ENCODE measurements at regions not wholly inside any gene's neighbourhood (a gene's known extent, or its start where the extent isn't known, plus 50 kb on each side); places are given as distances from the start of the nearest gene placed in this dataset.
"Not testable (repeated sequence)": the region's sequence is repeated elsewhere in the genome, so short reads cannot be mapped to it uniquely, and the experiment has no call there.

DNA sequence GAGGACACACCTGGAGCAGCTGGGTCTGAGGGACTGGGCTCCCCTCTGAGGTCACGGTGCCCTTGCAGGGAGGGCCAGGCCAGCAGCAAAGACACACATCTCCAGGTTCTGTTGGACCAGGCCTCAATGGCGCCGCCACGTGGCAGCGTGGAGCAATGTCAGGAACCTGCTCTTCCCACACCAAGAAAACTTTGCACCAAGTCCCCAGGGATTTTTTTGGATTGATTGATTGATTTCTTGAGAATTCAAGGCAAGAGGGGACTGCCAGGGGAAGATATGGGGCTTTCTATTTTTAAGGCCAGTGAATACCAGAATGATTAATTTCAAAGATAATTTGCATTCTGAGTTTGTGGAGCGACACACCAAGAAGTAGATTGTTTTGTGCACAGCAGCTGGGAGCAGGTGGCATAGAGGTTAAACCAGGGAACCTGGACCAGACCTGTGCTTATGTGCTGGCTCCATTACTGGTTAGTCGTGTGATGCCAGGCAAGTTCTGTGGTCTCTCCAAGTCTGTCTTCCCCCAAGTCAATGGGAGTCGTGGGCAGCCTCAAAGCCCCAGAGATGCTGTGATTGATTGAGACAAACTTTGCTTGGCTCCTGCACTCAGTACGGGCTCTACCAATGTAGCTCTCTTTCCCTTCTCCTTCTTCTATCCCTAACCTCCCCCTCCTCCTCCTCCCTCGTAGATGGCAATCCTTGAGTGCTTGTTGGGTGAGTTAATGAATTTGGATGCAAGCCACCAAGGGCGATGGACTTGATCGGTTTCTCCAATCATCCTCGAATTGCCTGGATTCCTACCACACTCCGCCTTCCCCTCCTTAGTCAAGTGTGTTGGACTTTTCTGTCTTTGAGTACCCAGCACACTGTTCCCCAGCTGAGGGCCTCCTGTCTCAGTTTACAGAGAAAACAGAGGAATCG is 96.2 kb upstream of the TRPM1 start:
- in situ Hi-C loops (cut with MboI; ENCODE audit: low pct_unique_long_range_greater_than_20kb, low sequenced_read_pairs, unreplicated experiment): no loop called here
- peak; percentile 76 for DNase-seq (ENCODE audit: low spot score)
- TF ChIP-seq, protein P1, sequence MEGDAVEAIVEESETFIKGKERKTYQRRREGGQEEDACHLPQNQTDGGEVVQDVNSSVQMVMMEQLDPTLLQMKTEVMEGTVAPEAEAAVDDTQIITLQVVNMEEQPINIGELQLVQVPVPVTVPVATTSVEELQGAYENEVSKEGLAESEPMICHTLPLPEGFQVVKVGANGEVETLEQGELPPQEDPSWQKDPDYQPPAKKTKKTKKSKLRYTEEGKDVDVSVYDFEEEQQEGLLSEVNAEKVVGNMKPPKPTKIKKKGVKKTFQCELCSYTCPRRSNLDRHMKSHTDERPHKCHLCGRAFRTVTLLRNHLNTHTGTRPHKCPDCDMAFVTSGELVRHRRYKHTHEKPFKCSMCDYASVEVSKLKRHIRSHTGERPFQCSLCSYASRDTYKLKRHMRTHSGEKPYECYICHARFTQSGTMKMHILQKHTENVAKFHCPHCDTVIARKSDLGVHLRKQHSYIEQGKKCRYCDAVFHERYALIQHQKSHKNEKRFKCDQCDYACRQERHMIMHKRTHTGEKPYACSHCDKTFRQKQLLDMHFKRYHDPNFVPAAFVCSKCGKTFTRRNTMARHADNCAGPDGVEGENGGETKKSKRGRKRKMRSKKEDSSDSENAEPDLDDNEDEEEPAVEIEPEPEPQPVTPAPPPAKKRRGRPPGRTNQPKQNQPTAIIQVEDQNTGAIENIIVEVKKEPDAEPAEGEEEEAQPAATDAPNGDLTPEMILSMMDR (IDR thresholded peaks at IDR 0.05; ENCODE audit: extremely low read depth, insufficient read depth, missing control alignments): peak; percentile 85

DNA sequence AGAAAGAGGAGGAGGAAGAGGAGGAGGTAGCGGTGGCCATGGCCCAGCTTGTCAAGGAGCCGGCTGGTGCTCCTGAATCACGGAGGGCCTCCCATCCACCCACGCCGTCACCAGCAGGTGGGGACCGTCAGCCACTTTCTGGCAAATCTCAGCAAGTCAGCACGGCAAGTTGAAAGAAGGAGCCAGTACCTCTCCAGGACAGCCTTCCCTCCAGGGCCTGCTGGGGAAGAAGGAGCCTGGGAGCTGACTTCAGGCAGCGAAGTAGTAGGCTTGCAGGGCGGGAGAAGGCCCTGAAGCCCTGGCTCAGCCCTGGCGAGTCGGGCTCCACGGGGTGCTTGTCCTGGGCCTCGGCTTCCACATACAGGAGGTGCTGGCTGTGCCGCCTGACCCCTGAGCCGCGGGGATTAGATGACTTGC is 99.2 kb upstream of the TRPM1 start:
- in situ Hi-C loops (cut with MboI; ENCODE audit: low pct_unique_long_range_greater_than_20kb, low sequenced_read_pairs, unreplicated experiment): loop anchor here (10.0 kb wide), 1 partner anchor 294 kb away; no protein-coding TSS in a partner anchor
- TF ChIP-seq, protein P1 (IDR thresholded peaks at IDR 0.05; ENCODE audit: extremely low read depth, insufficient read depth, missing control alignments): peak; percentile 32
- no peak for DNase-seq (ENCODE audit: low spot score)

DNA sequence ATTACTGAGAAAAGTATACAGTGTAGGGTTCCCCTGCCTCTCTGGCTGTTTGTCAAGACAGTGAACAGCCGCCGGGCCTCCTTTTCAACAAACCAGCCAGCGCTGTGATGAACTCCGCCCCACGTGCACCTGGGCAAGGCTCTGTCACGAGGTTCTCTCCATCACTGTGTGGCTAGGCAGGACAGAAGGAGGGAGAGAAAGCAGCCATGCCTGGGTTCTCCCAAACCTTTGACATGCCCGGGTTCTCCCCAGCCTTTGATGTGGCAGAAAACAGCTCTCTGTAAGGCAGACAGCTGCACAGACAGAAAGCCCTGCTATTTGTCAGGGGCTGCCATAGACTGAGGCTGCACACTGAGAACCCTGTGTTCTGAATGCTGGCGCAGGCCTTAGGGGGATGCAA is 101.4 kb upstream of the TRPM1 start:
- in situ Hi-C loops (cut with MboI; ENCODE audit: low pct_unique_long_range_greater_than_20kb, low sequenced_read_pairs, unreplicated experiment): loop anchor here (10.0 kb wide), 1 partner anchor 292 kb away; no protein-coding TSS in a partner anchor

DNA sequence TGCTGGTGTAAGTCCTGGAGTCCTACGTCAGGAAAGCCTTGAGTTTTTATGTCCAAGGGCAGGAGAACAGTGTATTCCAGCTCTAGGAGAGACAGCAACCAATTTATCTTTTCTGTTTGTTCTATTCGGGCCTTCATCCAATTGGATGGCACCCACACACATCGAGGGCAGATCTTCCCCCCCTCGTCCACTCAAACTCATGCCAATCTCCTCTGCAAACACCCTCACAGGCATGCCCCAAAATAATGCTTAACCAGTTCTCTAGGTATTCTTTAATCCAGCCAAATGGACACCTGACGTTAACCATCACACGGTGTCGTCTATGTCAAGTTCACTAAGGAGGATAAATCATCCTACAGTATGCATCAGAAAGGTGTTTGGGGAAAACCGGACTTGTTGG is 102.5 kb upstream of the TRPM1 start:
- TF ChIP-seq, protein P1 (IDR thresholded peaks at IDR 0.05; ENCODE audit: extremely low read depth, insufficient read depth, missing control alignments): no peak
- no peak for DNase-seq (ENCODE audit: low spot score)
- in situ Hi-C loops (cut with MboI; ENCODE audit: low pct_unique_long_range_greater_than_20kb, low sequenced_read_pairs, unreplicated experiment): loop anchor here (10.0 kb wide), 1 partner anchor 291 kb away; no protein-coding TSS in a partner anchor

More for the DNA sequence above, 101.4 kb upstream of the TRPM1 start:
- TF ChIP-seq, protein P1 (IDR thresholded peaks at IDR 0.05; ENCODE audit: extremely low read depth, insufficient read depth, missing control alignments): no peak
- DNase-seq (ENCODE audit: low spot score): no peak

DNA sequence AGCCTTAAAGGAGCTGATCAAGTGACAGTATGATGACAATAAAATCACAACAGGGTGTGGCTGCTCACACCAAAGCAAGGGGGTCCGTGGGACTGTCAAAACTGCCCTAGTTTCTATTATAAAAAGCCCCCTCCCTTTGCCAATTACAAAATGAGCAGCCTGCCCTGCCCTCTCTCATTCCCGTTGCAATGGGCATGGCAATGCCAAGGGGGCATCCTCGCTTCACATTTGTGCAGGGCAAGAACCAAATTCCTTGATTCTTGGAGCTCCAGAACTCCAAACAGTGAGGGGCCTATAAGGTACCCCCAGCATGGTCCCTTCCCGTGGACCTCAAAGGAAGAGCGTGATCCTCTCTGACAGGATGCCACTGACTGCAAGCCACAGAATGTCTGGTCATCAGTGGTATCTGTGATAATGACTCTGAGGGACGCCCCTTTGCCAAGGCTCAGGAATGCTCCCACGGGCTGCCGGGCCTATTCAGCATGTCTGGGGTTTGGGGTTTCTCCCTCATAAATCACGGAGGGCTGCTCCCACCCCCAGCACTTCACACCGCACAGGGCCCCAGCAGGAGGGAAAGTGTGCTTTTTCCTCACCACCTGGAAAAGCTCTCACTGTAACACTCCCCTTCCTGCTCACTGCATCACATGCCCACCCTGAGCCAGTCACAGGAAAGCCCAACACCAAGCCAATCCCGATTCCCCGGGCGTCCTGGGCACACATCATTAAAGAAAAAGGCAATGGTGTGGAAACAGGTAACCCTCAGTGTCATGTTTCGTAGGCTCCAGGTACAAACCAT is 105.1 kb upstream of the TRPM1 start:
- in situ Hi-C loops (cut with MboI; ENCODE audit: low pct_unique_long_range_greater_than_20kb, low sequenced_read_pairs, unreplicated experiment): loop anchor here (10.0 kb wide), 1 partner anchor 288 kb away; no protein-coding TSS in a partner anchor
- DNase-seq (ENCODE audit: low spot score): no peak

DNA sequence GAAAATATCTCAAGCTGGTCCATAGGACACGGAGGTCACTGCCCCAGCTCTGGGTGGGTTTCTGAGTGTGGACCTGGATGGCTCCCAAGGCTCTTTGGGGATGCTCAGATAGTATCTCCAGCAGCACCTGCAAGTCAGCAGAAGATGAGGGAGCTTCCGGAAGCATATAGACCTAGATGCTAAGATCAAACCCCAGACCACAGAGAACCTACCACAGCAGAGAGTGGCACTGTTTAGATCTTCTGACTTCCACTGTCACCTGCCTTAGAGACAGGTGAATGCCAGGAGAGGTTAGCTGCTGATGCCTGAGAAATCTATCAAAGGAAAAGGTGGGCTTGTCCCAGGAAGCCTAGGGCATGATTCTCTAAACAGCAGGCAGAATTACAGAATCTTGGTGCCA is 105.7 kb upstream of the TRPM1 start:
- in situ Hi-C loops (cut with MboI; ENCODE audit: low pct_unique_long_range_greater_than_20kb, low sequenced_read_pairs, unreplicated experiment): loop anchor here (10.0 kb wide), 1 partner anchor 288 kb away; no protein-coding TSS in a partner anchor
- TF ChIP-seq, protein P1 (IDR thresholded peaks at IDR 0.05; ENCODE audit: extremely low read depth, insufficient read depth, missing control alignments): no peak
- DNase-seq (ENCODE audit: low spot score): no peak

More for the DNA sequence above, 105.1 kb upstream of the TRPM1 start:
- TF ChIP-seq, protein P1 (IDR thresholded peaks at IDR 0.05; ENCODE audit: extremely low read depth, insufficient read depth, missing control alignments): no peak

DNA sequence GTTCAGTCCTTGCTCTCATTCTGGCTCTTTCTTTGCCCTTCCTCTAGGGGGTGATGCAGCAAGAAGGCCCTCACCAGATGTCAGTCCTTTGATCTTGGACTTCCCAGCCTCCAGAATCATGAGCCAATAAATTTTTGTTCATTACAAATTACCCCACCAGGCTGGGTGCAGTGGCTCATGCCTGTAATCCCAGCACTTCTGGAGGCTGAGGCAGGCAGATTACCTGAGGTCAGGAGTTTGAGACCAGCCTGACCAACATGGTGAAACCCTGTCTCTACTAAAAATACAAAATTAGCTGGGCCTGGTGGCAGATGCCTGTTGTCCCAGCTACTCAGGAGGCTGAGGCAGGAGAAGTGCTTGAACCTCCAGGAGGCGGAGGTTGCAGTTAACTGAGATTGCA is 106.3 kb upstream of the TRPM1 start:
- in situ Hi-C loops (cut with MboI; ENCODE audit: low pct_unique_long_range_greater_than_20kb, low sequenced_read_pairs, unreplicated experiment): loop anchor here (10.0 kb wide), 1 partner anchor 287 kb away; no protein-coding TSS in a partner anchor

More for the DNA sequence above, 106.3 kb upstream of the TRPM1 start:
- not testable (repeated sequence) for DNase-seq (ENCODE audit: low spot score)
